ENCODE measurements at regions not wholly inside any gene's neighbourhood (a gene's known extent, or its start where the extent isn't known, plus 50 kb on each side); places are given as distances from the start of the nearest gene placed in this dataset.
"Not testable (repeated sequence)": the region's sequence is repeated elsewhere in the genome, so short reads cannot be mapped to it uniquely, and the experiment has no call there.

- DNase-seq: not testable (repeated sequence)
Measured at GRCh38 chr16:13336907-13337881, 435.8 kb downstream of the SHISA9 start.

DNA sequence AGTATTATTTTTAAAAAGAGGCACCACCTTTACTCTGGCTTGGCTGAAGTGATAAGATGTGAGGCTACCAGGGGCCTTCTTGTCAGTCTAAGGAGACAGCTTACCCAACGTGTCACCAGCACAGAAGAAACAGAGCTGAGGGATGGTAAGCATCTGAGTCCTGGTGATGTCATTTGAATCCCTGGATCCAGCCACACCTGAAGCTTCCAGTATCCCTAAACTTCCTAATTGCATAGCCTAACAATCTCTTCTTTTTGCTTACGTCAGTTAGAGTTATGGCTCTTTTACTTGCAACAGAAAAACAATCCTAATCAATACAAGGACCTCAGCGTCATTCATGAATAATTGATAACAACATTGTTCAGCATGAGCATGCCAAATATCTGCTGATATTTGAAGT is 436.6 kb downstream of the SHISA9 start:
- no peak for DNase-seq

DNA sequence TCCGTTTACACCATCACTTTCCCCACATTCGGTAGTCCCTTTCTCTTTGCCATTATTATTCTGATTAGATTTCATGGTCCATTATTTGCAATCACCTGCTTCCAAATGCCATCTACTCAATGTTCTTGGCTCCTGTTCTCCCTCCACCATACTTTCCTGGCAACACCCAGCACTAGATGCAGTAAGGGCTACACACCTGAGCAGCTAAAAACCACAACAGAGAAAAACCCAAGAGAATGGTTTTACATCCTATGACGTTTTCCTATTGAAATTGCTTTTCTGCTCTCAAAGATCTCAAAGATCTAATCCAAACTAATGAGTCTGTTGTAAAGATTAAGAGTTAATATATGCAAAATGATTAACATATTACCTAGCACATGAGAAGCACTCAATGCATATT is 441.3 kb downstream of the SHISA9 start:
- no peak for DNase-seq

GRCh38 chr16:13344001-13344400 is 442.6 kb downstream of the SHISA9 start:
- no peak for DNase-seq

DNA sequence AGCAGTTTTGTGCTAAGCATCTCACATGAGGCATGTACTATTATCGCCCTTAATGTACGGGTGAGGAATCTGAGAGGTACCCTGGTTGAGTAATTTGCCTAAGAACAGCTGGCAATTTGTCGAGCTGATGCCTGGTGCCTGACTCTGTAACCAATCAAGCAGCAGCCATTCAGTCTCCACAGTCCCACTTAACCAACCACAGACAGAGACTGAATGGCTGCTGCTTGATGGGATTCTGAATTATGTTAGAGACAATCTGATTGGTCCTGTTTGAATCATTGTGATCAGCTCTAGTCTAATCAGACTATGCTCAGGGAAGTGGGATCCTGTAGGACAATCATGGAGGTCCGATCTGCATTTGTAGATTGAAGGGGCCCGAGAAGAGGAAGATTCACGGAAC is 447.0 kb downstream of the SHISA9 start:
- no peak for DNase-seq

DNA sequence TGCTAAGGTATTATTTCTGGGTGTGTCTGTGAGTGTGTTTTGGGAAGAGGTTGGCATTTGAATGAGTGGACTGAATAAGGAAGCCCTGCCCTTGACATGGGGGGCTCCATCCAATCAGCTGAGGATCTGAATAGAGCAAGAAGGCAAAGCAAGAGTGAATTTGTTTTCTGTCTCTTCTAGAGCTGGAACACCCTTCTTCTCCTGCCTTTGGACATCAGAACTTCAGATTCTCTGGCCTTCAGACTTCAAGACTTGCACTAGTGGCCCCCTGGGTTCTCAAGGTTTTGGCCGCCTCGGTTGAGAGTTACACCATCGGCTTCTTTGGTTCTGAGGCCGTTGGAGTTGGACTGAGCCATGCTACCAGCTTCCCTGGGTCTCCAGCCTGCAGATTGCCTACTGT is 448.6 kb downstream of the SHISA9 start:
- DNase-seq: no peak

- DNase-seq: no peak
Measured at GRCh38 chr16:13351181-13351580, 449.8 kb downstream of the SHISA9 start.

- DNase-seq: no peak
Measured at GRCh38 chr16:13351601-13352217, 450.3 kb downstream of the SHISA9 start.

DNA sequence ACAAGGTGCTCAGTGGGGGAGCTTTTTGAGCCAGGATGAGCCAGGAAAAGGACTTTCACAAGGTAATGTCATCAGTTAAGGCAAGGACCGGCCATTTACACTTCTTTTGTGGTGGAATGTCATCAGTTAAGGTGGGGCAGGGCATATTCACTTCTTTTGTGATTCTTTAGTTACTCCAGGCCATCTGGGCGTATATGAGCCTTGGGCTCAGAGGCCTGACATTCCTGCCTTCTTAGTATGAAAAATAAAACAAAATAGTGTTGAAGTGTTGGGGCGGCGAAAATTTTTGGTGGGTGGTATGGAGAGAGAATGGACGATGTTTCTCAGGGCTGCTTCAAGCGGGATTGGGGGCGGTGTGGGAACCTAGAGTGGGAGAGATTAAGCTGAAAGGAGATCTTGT is 451.4 kb downstream of the SHISA9 start:
- not testable (repeated sequence) for DNase-seq

DNA sequence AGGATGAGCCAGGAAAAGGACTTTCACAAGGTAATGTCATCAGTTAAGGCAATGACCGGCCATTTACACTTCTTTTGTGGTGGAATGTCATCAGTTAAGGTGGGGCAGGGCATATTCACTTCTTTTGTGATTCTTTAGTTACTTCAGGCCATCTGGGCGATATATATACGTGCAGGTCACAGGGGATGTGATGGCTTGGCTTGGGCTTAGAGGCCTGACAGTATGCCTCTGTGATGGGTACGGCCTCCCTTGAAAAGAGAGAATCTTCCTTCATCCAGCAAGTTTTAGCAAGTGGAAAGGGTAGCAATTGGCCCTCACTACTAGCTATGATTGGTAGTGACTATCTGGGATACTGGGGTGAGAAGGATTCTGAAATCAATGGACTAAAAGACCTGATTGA is 456.4 kb downstream of the SHISA9 start:
- DNase-seq: not testable (repeated sequence)

DNA sequence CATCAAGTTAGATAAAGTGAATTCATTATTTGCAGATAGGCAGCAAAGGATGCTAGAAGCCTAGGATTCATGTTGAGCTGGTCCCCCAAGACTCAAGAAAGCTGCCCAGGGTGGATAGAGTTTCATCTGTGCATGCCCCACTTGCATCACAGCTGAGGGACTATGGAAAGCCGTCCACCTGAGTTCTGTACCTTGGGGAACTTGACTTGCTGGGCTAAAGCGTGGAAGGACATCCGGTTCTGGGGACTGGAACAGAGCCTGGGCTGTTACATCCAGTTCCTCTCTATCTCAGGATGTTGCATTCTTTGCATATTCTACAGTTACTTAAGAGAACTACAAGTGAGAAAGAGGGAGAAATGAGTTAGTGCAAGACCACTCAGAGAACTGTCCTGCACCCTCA is 458.4 kb downstream of the SHISA9 start:
- no peak for DNase-seq

DNA sequence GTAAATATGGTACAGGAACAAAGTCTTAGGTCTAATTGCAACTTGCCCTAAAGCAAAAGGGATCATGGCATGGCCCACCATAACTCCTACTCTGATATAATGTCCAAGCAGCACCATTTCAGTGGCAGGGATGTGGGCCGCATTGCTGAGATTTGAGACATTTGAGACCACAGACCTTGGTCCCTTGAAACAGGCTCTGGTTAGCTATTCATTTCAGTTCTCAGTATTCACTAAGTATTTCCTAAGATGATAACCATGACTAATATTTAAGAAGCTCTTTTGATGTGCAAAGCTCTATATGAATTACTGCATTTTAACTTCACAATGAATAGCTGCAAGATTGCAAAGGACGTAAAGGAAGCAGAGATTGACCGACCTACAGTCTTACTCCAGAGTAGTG is 471.0 kb downstream of the SHISA9 start:
- no peak for DNase-seq

DNA sequence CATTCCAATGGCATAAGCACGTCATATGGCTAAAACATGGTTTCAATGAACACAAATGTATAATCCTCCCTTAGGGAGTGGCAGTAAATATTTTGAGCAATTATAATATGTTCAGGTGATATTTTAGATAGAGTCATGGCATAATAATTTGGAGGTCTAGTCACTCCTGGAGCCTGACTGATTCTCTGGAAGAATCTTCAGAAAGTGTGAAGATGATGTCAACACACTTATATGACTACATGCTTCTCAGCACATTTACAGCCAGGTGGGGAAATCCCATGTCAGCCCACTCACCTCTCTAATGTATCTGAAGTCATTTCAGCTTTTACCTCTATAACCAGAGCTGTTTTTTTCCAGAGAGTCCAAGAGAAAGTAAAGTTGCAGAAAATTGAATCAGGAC is 474.8 kb downstream of the SHISA9 start:
- no peak for DNase-seq

DNA sequence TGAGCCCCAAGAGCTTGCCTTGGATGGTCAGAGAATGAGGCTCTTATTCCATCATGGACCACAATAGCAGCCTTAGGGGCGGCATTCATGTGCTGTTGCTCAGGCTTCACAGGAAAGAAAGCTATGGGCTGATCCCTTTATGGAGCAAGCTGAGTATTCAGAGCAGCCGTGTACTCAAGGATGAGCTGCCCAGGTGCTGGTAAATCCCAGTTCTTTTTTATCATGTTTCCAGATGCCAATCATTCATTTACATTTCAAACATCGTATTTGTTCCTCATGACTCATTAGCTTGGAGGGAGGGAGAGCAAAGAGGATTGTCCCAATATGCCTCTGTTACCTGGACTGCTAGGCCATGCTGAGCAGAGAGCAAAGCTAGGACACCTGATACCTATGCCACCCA is 475.7 kb downstream of the SHISA9 start:
- DNase-seq: no peak

DNA sequence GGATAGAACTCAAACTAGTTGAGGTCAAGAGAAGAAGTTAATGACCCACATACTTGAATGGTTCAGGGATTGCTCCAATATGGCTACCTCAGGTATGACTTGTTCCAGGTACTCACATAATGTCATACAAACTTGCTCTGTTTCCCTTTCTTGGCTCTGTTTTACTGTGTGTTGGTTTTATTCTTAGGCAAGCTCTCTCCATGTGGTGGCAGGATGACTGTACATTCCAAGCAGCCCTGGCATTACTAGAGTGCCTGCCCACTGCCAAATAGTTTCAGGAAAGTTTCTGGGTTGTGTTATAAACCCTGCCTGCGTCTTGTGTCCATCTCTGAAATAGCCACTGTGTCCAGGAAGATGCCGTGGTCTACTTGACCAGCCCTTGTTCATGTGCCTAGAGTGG is 476.8 kb downstream of the SHISA9 start:
- no peak for DNase-seq

DNA sequence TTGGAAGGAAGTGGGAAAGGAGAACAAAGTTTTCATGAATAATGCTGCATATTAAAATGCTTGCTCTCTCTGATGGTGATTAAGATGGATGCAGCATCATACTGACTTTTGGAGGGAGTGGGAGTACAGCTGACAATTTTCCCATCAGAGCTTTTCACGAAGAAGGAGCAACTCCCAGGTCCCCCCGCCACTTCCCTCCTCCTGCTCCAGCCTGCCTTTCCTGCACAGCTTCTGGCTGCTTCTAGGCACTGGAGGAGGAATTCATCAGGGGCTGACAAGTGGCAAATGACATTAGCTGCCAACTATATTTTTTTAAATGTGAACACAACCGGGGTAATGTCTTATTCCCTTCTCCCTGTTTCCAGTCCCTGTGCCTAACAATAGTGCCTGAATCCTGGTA is 477.9 kb downstream of the SHISA9 start:
- DNase-seq: no peak

GRCh38 chr16:13385156-13386040 is 484.0 kb downstream of the SHISA9 start:
- DNase-seq: not testable (repeated sequence)

- DNase-seq: no peak
Measured at GRCh38 chr16:13390093-13390985, 488.9 kb downstream of the SHISA9 start.

DNA sequence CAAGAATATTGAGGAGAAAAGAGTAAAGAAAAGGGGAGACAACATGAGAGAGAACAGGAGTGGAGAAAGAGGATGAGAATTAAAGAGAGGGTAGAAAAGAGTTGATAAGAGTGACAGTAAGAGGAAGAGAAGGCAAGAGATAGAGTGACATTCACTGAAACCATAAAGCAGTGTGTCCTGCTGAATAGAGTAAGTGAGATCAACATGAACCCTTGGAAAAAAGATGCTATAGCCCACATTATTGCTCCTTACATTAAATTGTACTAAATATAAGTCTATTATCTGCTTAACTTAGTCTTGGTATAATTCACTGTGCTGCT is 489.5 kb downstream of the SHISA9 start:
- DNase-seq: no peak

- DNase-seq: no peak
Measured at GRCh38 chr16:13391337-13391736, 489.9 kb downstream of the SHISA9 start.

DNA sequence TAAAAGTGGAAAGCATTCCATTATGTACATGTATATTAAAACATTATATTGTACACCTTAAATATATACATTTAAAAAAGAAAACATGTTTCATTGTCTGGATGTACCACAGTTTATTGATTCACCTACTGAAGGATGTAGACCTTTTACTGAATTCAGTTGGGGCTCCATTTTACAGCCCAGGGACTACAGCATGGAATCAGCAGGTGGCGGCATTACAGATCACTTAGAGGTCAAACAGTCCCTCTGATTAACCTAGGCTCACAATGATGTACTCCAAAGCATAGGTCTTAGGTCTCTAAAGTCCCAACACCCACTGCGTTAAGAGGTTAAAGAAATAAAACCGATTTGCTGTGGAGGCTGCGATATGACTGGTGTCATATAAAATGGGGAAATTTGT is 490.9 kb downstream of the SHISA9 start:
- no peak for DNase-seq

GRCh38 chr16:13393816-13394215 is 492.4 kb downstream of the SHISA9 start:
- no peak for DNase-seq

Data from T-helper 2 cell (primary cell).